ENCODE measurements at regions not wholly inside any gene's neighbourhood (a gene's known extent, or its start where the extent isn't known, plus 50 kb on each side); places are given as distances from the start of the nearest gene placed in this dataset.
A peak's percentile ranks its signal among the peaks of the same experiment; 100 is the strongest.
"Not testable (repeated sequence)": the region's sequence is repeated elsewhere in the genome, so short reads cannot be mapped to it uniquely, and the experiment has no call there.

DNA sequence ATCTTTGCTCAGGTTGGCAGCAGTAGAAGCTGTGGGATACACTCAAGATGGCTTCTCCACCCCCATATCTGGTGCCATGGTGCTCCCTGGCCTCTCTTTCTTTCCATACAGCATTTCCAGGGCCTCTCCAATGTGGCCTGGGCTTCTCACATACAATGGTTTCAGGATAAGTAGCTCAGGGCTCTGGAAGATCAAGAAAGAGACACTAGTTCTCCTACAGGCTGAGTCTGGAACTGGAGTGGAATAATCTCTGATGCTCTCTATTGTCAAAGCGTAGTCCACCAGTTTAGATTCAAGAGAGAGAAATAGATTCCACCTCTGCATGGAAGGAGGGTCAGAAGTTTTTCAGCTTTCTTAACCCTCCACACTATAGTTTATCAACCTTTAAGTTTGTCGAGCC, 138.2 kb upstream of the AADAT start:
- Histone ChIP-seq H3K27ac (no peak overlapping the region), H3K9ac (no peak overlapping the region), H4K20me1 (no peaks in the 10 kb centered on the region), H3K4me1 (peaks cover 0 to 20% (median 5%) of the 10 kb centered on the region in 10 experiments; a peak in 9 of 20 replicates), H3K4me3 (no peak overlapping the region), H3K9me3 (replicated peaks in 1 of 11) (0 out of 22 replicates have a peak, but pooled peaks cover 0 to 2% (median 0%) of the 10 kb centered on the region in 11 experiments), H3K27me3 (no peaks in the 10 kb centered on the region), H3K36me3 (no peaks in the 10 kb centered on the region), H3K4me2 (no peak overlapping the region)
- TF ChIP-seq Cebpa-rat (IDR thresholded peaks at IDR 0.05), result no peak

DNA sequence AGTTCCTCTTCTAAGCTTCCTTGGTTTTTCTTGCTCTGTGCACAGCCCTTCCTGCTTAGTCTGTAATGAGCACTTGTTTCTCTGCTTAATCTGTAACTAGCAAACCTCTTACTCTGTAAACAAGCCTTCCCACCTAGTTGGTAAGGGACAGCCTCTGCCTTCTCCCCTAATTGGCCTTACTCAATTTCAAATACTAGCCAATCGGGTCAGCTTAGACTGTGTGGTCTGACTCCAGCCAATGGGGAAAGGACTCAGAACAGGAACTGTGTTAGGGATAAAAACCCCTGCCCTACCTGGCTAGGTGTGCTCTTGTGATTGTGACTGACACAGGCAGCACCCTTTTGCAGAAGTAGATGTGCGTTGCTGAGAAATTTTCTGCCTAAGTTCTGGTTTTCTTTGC, 136.5 kb upstream of the AADAT start:
- Histone ChIP-seq H3K36me3 (no peaks in the 10 kb centered on the region), H3K4me3 (no peak overlapping the region), H3K4me1 (peaks cover 0 to 15% (median 4%) of the 10 kb centered on the region in 10 experiments; a peak in 9 of 20 replicates), H3K4me2 (peak overlapping the region in 5 of 11 experiments; percentile 5 to 57 (median 36); a peak in 10 of 22 replicates), H3K27me3 (no peaks in the 10 kb centered on the region), H3K9ac (no peak overlapping the region), H4K20me1 (no peaks in the 10 kb centered on the region), H3K9me3 (replicated peaks in 1 of 11) (peaks cover 7 to 19% (median 9%) of the 10 kb centered on the region in 11 experiments; a peak in 17 of 22 replicates), H3K27ac (no peak overlapping the region)
- TF ChIP-seq Cebpa-rat (IDR thresholded peaks at IDR 0.05), result no peak

- H4K20me1 ChIP-seq, result no peaks in the 10 kb centered on the region
- H3K9me3 ChIP-seq (replicated peaks in 1 of 11), result peaks cover 56 to 73% (median 67%) of the 10 kb centered on the region in 11 experiments
- no peaks in the 10 kb centered on the region for H3K27me3 ChIP-seq
- no peak for TF ChIP-seq Cebpa-rat (IDR thresholded peaks at IDR 0.05)
- no peak overlapping the region for H3K9ac ChIP-seq
- H3K27ac ChIP-seq, result no peak overlapping the region
- H3K36me3 ChIP-seq, result no peaks in the 10 kb centered on the region
- no peak overlapping the region for H3K4me2 ChIP-seq
- H3K4me1 ChIP-seq, result no peaks in the 10 kb centered on the region
- no peak overlapping the region for H3K4me3 ChIP-seq
Observed at GRCh38 chr4:170214731-170215130, 125.0 kb upstream of the AADAT start.

DNA sequence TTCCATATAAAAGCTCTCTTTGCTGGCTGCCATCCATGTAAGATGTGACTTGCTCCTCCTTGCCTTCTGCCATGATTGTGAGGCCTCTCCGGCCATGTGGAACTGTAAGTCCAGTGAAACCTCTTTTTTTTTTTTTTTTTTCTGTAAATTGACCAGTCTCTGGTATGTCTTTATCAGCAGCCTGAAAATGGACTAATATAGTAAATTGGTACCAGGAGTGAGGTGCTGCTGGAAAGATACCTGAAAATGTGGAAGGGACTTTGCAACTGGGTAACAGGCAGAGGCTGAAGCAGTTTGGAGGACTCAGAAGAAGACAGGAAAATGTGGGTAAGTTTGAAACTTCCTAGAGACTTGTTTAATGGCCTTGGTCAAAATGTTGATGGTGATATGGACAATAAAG, 124.3 kb upstream of the AADAT start:
- TF ChIP-seq Cebpa-rat (IDR thresholded peaks at IDR 0.05), result no peak
- Histone ChIP-seq H3K27me3 (no peaks in the 10 kb centered on the region), H4K20me1 (no peaks in the 10 kb centered on the region), H3K9ac (no peak overlapping the region), H3K4me2 (no peak overlapping the region), H3K9me3 (replicated peaks in 1 of 11) (peaks cover 56 to 67% (median 63%) of the 10 kb centered on the region in 11 experiments), H3K27ac (no peak overlapping the region), H3K4me3 (no peak overlapping the region), H3K36me3 (no peaks in the 10 kb centered on the region), H3K4me1 (no peaks in the 10 kb centered on the region)

GRCh38 chr4:170202721-170203120, 113.0 kb upstream of the AADAT start:
- Histone ChIP-seq H3K36me3 (peaks cover 0 to 6% (median 0%) of the 10 kb centered on the region in 11 experiments; a peak in 3 of 22 replicates), H3K4me1 (peaks cover 0 to 14% (median 0%) of the 10 kb centered on the region in 10 experiments; a peak in 5 of 20 replicates), H3K9me3 (replicated peaks in 1 of 11) (peaks cover 31 to 79% (median 48%) of the 10 kb centered on the region in 11 experiments), H3K4me2 (no peak overlapping the region), H3K27me3 (no peaks in the 10 kb centered on the region), H4K20me1 (no peaks in the 10 kb centered on the region), H3K4me3 (no peak overlapping the region; a peak in 1 of 20 replicates), H3K9ac (peak overlapping the region in 9 of 11 experiments; percentile 8 to 56 (median 45); a peak in 15 of 22 replicates), H3K27ac (peak overlapping the region; percentile 70 to 88 (median 80))
- TF ChIP-seq Cebpa-rat (IDR thresholded peaks at IDR 0.05), result peak; percentile 85 to 98 (median 95)

DNA sequence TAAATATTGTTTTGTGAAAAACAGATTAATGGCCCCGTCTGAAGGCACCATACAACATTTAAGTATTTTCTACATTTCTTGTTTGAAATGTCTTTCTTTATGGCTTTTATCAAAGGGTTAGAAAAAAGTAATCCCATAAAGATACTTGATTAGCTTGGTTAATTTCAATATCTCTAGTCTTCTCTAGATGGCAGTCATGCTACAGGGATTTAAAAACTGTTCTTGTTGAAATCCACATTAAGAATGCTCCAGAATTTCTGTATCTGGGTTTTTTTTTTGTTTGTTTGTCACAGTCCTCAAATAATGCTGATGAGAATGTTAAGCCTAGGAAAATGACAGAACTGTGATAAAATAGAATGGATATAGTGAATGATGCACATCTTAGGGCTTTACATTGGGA, 109.0 kb upstream of the AADAT start:
- no peak overlapping the region for H3K27ac ChIP-seq
- peaks cover 27 to 73% (median 38%) of the 10 kb centered on the region in 11 experiments for H3K9me3 ChIP-seq (replicated peaks in 1 of 11)
- H3K4me1 ChIP-seq, result peaks cover 0 to 22% (median 7%) of the 10 kb centered on the region in 10 experiments; a peak in 11 of 20 replicates
- peaks cover 0 to 6% (median 0%) of the 10 kb centered on the region in 11 experiments; a peak in 3 of 22 replicates for H3K36me3 ChIP-seq
- no peaks in the 10 kb centered on the region for H3K27me3 ChIP-seq
- no peak overlapping the region for H3K4me2 ChIP-seq
- no peak overlapping the region for H3K9ac ChIP-seq
- TF ChIP-seq Cebpa-rat (IDR thresholded peaks at IDR 0.05), result no peak
- no peaks in the 10 kb centered on the region for H4K20me1 ChIP-seq
- H3K4me3 ChIP-seq, result no peak overlapping the region

GRCh38 chr4:170194794-170195193, 105.0 kb upstream of the AADAT start:
- Histone ChIP-seq H3K4me2 (peak overlapping the region in 7 of 11 experiments; percentile 11 to 42 (median 37); a peak in 7 of 22 replicates), H3K4me1 (peaks cover 0 to 13% (median 7%) of the 10 kb centered on the region in 10 experiments; a peak in 9 of 20 replicates), H3K9me3 (replicated peaks in 1 of 11) (peaks cover 0 to 39% (median 0%) of the 10 kb centered on the region in 11 experiments; a peak in 11 of 22 replicates)
- not testable (repeated sequence) for H4K20me1 ChIP-seq, H3K27me3 ChIP-seq, H3K27ac ChIP-seq, H3K4me3 ChIP-seq, H3K9ac ChIP-seq, H3K36me3 ChIP-seq
- TF ChIP-seq Cebpa-rat (IDR thresholded peaks at IDR 0.05), result peak in 7 of 11 experiments; percentile 42 to 82 (median 74); a peak in 11 of 22 replicates

DNA sequence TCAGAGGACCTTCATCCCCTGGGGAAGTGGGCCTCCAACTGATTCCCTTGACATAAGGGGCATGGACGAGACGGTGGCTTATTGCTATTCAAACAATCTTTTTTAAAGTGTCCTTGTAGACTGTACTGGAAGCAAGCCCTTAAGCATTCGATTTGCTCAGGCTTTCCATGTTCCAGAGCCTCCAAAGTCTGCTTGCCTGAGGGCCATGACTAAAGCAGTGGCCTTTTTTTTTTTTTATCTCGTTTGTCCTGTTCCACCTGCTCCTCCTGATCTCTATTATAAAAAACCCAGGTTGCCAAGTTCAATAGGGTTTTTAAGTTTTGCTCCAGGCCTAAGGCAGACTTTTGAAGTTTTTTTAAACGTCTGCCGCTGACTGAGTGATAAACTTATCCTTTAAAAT, 103.7 kb upstream of the AADAT start:
- Histone ChIP-seq H3K4me3 (no peak overlapping the region), H3K9ac (no peak overlapping the region), H3K27me3 (no peaks in the 10 kb centered on the region), H3K4me1 (peaks cover 0 to 13% (median 7%) of the 10 kb centered on the region in 10 experiments; a peak in 9 of 20 replicates), H3K9me3 (replicated peaks in 1 of 11) (peaks cover 0 to 37% (median 0%) of the 10 kb centered on the region in 11 experiments; a peak in 11 of 22 replicates), H3K27ac (no peak overlapping the region), H3K36me3 (no peaks in the 10 kb centered on the region), H4K20me1 (no peaks in the 10 kb centered on the region), H3K4me2 (no peak overlapping the region)
- TF ChIP-seq Cebpa-rat (IDR thresholded peaks at IDR 0.05), result no peak

- Histone ChIP-seq H3K27me3 (no peaks in the 10 kb centered on the region), H3K36me3 (no peaks in the 10 kb centered on the region), H3K4me2 (no peak overlapping the region), H3K9ac (no peak overlapping the region), H3K4me3 (no peak overlapping the region), H3K4me1 (peaks cover 0 to 13% (median 7%) of the 10 kb centered on the region in 10 experiments; a peak in 9 of 20 replicates), H3K9me3 (replicated peaks in 1 of 11) (peaks cover 0 to 21% (median 0%) of the 10 kb centered on the region in 11 experiments; a peak in 8 of 22 replicates), H3K27ac (no peak overlapping the region), H4K20me1 (no peaks in the 10 kb centered on the region)
- TF ChIP-seq Cebpa-rat (IDR thresholded peaks at IDR 0.05), result no peak
Observed at GRCh38 chr4:170190265-170190664, 100.5 kb upstream of the AADAT start.

GRCh38 chr4:170170861-170171260, 81.1 kb upstream of the AADAT start:
- no peak overlapping the region for H3K9ac ChIP-seq
- no peaks in the 10 kb centered on the region for H3K27me3 ChIP-seq
- H3K4me3 ChIP-seq, result no peak overlapping the region
- no peaks in the 10 kb centered on the region for H3K4me1 ChIP-seq
- no peaks in the 10 kb centered on the region for H3K36me3 ChIP-seq
- no peak overlapping the region for H3K27ac ChIP-seq
- H3K9me3 ChIP-seq (replicated peaks in 1 of 11), result peaks cover under 1 to 13% (median 10%) of the 10 kb centered on the region in 11 experiments
- no peaks in the 10 kb centered on the region for H4K20me1 ChIP-seq
- H3K4me2 ChIP-seq, result no peak overlapping the region
- TF ChIP-seq Cebpa-rat (IDR thresholded peaks at IDR 0.05), result no peak

All from BLaER1 treated with 17β-estradiol and CSF1 and Interleukin-3, amounts not matched to agents 10 nM and 100 nM (cell line).